Astrocyte of the hippocampus (primary cell): ENCODE measurements at regions not wholly inside any gene's neighbourhood (a gene's known extent, or its start where the extent isn't known, plus 50 kb on each side); places are given as distances from the start of the nearest gene placed in this dataset.
A peak's percentile ranks its signal among the peaks of the same experiment; 100 is the strongest.
"Not testable (repeated sequence)": the region's sequence is repeated elsewhere in the genome, so short reads cannot be mapped to it uniquely, and the experiment has no call there.

Source experiments
- DNase-seq: peaks from one replicate; pipeline ENCODE4 v3.0.0; 2011; ENCODE audit warnings: low read depth, low spot score

DNA sequence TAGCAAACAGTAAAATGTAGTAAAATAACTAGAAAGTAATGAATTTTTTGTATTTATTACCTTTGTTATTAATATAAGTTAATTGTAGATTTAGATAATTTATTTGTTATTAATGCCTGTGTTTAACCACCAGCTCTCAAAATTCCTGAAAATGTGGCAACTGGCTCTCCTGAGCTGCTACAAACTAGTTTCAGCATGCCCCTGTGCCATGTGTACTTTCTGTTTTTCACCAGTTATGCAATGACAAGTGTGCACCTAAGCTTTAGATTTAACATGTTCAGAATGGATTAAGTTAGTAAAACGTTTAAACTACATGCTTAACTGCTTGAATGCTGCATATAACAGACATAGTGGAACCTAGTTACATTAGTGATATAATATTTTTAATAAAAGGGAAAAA lies 88.1 kb downstream of the POSTN start:
- no peak for DNase-seq

DNA sequence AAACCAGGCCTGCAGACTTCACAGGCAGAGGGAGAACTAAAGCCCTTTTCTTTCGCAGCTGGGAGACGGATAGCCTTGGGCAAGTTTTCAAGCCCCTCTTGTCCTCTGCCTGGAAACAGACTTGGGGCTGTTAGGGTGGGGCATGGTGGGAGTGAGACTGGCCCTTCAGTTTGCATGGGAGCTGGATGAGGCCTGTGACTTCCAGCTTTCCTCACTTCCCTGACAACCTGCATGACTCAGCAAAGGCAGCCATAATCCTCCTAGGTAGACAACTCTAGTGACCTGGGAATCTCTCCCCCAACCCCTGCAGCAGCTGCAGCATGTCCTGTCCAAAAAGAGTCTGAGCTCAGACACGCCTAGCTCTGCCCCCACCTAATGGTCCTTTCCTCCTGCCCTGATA lies 93.0 kb downstream of the POSTN start:
- no peak for DNase-seq

DNA sequence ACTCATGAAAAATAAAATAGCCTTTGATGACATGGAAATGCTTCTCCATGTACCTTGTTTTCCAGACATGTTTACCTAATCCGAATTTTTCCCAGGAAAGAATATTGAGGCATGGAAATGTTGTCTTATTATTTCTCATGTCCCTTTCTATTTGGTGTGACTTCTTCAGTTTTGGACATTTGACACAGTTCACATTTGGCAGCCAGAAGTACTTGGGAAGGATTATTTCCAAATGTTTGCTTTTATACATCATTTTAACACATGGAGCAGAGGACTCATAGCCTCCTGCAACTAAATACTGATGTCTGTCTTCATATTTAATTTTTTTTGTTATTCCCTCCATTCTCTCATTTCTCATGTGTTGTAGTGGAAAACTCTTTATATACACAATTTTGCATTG lies 94.3 kb downstream of the POSTN start:
- DNase-seq, result no peak

GRCh38 chr13:37503287-37503686 lies 95.3 kb downstream of the POSTN start:
- no peak for DNase-seq

DNA sequence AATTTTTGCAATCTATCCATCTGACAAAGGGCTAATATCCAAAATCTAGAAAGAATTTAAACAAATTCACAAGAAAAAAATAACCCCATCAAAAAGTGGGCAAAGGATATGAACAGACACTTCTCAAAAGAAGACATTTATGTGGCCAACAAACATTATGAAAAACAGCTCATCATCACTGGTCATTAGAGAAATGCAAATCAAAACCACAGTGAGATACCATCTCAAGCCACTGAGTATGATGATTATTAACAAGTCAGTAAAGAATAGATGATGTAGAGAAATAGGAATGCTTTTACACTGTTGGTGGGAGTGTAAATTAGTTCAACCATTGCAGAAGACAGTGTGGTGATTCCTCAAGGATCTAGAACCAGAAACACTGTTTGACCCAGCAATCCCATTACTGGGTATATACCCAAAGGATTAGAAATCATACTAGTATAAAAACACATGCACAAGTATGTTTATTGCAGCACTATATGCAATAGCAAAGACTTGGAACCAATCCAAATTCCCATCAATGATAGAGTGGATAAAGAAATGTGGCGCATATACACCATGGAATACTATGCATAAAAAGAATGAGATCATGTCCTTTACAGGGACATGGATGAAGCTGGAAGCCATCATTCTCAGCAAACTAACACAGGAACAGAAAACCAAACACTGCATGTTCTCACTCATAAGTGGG lies 96.1 kb downstream of the POSTN start:
- not testable (repeated sequence) for DNase-seq

DNA sequence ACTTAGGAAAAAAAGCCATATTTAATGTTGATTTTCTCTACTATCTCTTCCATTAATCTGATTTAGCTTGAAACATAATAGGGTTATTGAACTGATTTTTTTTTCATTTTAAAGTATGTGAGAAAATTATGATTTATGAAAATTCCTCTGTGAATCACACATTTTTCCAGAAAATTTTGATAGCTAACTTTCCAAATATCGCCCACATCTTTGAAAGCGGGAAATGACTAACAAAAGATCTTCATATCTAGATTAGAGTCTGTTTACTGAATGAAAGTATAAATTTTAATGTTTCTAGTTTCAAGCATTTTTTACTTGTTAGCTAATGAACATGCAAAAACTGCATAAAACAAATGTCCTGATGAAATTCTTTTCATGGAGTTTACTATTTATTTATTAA lies 97.4 kb downstream of the POSTN start:
- no peak for DNase-seq

DNA sequence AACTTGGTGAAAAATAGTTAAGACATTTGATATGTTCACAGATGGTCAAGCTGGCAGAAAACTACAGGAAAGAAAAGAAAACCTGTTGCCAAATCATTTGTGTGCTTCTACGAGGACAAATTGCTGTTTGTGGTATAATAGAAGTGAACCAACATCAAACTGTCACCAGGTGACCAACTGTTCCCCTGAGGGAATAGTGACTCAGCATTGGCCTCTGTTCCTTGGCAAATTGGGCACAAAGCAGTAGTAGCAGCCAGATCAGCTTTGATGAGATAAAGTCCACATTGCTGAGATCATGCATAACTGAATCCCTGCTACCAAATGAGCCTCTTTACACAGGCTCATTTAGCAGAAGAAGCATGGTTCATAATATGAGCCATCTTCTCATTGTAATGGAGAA lies 103.5 kb downstream of the POSTN start:
- DNase-seq, result peak; percentile 69

DNA sequence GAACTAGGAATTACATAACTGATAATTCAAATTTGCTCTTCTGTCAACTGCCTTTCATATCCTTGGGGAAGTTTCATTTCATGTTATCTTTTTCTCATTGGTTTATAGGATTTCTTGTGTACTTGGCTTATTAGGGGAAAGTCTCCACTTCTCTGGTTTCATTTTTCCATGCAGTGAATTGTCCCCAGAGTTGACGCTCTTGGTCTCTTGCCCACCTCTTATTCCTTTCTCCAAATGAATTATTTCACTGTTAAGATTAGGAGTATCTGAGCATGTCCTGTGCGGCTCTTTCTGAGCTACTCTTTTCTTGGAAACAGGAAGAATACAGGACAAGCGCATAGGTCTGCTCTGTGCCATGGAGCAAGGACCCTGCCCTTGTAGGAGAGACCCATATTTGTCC lies 104.8 kb downstream of the POSTN start:
- no peak for DNase-seq

- peak; percentile 72 for DNase-seq
Observed at GRCh38 chr13:37492741-37493514, 105.6 kb downstream of the POSTN start.

- DNase-seq, result no peak
Observed at GRCh38 chr13:37492075-37492474, 106.5 kb downstream of the POSTN start.

DNA sequence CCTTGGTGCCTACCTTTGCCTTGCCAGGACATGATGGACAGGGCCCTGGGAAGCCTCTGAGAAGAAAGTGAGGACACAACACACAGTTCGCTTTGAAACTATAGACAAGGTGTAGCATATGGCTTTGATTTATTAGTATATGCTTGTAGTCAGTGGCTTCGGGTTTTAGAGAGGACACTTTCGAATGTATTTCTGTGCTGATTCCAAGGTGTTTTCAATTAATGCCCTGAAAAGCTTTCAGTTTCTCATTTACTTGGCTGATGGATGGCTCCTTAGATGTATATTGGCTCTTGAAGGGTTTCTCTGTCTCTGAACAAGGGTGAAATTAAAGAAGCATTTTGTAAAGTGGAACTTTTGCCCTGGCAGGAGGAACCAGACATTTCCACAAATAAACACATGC lies 106.9 kb downstream of the POSTN start:
- DNase-seq, result no peak

GRCh38 chr13:37490176-37490779 lies 108.3 kb downstream of the POSTN start:
- DNase-seq, result no peak

GRCh38 chr13:37488726-37489125 lies 109.8 kb downstream of the POSTN start:
- peak; percentile 20 for DNase-seq

- no peak for DNase-seq
Observed at GRCh38 chr13:37486171-37486681, 112.3 kb downstream of the POSTN start.

- peak; percentile 73 for DNase-seq
Observed at GRCh38 chr13:37485756-37486155, 112.8 kb downstream of the POSTN start.

GRCh38 chr13:37484056-37484455 lies 114.5 kb downstream of the POSTN start:
- DNase-seq, result no peak

DNA sequence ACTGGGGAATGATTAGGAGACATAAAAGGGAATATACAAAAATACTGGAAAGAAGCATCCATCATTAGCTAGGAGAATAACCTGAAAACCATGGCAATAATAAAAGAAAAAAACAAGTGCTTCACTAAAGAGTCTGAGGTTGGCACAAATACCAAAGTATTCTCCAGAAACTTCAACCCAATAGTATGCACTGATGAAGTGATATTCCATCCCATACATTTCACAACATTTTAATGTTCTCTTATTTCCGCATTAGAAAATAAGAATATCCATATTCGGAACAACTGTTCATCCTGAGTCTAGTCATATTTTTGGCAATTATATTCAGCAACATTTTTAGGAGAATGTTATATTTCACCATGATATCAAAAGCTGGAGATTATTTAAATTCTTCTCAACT lies 116.2 kb downstream of the POSTN start:
- DNase-seq, result no peak

GRCh38 chr13:37481885-37482227 lies 116.7 kb downstream of the POSTN start:
- DNase-seq, result no peak

- DNase-seq, result peak; percentile 49
Observed at GRCh38 chr13:37481011-37481884, 117.3 kb downstream of the POSTN start.

- DNase-seq, result no peak
Observed at GRCh38 chr13:37479916-37480315, 118.7 kb downstream of the POSTN start.

DNA sequence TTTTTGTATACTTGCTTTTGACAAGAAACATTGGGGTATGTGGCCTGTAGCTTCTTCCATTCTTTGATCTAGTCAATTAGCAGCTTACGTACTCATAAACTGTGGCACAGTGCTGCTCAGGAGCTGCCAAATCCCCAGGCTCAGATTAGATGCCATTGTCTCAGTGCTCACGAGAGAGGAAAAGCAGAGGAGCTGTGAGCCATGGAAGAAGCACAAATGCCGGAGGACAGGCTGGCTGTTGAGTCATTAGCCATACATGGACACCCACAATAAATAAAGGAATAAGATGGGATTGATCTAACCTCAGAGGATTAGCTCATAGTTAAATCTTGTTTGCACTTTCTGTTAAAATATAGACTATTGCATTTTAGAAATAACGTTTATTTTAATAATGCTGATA lies 121.7 kb downstream of the POSTN start:
- peak; percentile 32 for DNase-seq

DNA sequence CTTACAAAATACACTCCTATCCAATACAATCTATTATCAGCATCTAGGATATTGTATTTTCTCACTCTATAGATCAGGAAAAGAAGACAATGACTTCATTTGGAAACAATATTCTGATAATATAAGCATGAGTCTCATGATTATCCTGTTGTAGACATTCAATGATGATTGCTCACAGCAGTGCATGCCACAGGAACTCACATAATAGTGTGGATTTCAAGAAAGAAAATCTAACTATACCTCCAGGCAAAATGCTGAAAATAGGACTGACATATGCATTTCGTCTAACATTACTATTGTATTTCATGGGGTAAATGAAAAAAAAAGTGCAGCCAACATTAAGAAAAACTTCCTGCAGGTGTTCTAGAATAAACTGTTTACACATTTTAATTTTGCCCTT lies 122.6 kb downstream of the POSTN start:
- DNase-seq, result no peak
